Immature natural killer cell (primary cell): ENCODE measurements at regions not wholly inside any gene's neighbourhood (a gene's known extent, or its start where the extent isn't known, plus 50 kb on each side); places are given as distances from the start of the nearest gene placed in this dataset.

Source experiments
- DNase-seq, 3 donors: peaks; one replicate each; pipeline ENCODE4 v3.0.0; 2022; ENCODE audit warnings: mixed read lengths in 1 of 3
- H3K27ac Mint-ChIP-seq, 6 donors: one replicate each; pipeline ENCODE4 v1.8.0; 2020; ENCODE audit warnings: mixed read lengths in 6 of 6, mild to moderate bottlenecking in 5 of 6, inconsistent platforms in 4 of 6, moderate library complexity in 3 of 6
- H3K27me3 Mint-ChIP-seq, 3 donors: one replicate each; pipeline ENCODE4 v1.8.0; 2020 to 2021; ENCODE audit warnings: low read depth in 3 of 3, mild to moderate bottlenecking in 3 of 3, mixed read lengths in 3 of 3, moderate library complexity in 3 of 3, inconsistent platforms in 1 of 3
- H3K36me3 Mint-ChIP-seq, 3 donors: one replicate each; pipeline ENCODE4 v1.8.0; 2020; ENCODE audit warnings: mixed read lengths in 3 of 3, inconsistent platforms in 2 of 3, mild to moderate bottlenecking in 2 of 3
- H3K4me1 Mint-ChIP-seq, 2 donors: one replicate each; pipeline ENCODE4 v1.8.0; 2020; ENCODE audit warnings: inconsistent platforms in 2 of 2, mild to moderate bottlenecking in 2 of 2, mixed read lengths in 2 of 2, moderate library complexity in 1 of 2
- H3K4me3 Mint-ChIP-seq, 5 donors: one replicate each; pipeline ENCODE4 v1.8.0; 2020; ENCODE audit warnings: mild to moderate bottlenecking in 5 of 5, mixed read lengths in 5 of 5, inconsistent platforms in 3 of 5, moderate library complexity in 3 of 5
- H3K9me3 Mint-ChIP-seq, 6 donors: one replicate each; pipeline ENCODE4 v1.8.0; 2020; ENCODE audit warnings: mild to moderate bottlenecking in 6 of 6, mixed read lengths in 6 of 6, inconsistent platforms in 4 of 6, moderate library complexity in 3 of 6

DNA sequence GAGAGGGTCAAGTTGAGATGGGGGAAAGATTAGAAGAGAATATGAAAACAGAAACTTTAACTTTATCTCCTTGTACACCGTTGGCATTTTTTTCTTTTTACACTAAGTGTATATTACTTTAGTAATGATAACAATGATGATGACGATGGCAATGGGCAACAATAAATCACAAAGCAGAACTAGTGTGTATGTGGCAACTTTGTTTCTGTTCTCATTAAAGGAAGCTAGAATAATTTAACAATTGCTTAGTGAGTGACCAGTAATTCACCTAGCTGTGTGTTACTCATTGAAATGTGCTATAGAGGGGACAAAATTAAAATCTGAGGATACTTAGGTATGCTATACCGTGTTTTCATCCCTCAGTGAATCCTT, 318.5 kb upstream of the TBL1XR1 start:
- no peaks in the 10 kb centered on the region for H3K27me3 Mint-ChIP-seq
- no peaks in the 10 kb centered on the region for H3K4me1 Mint-ChIP-seq
- H3K4me3 Mint-ChIP-seq, result no peak overlapping the region
- H3K9me3 Mint-ChIP-seq, result no peaks in the 10 kb centered on the region
- DNase-seq, result no peak
- H3K27ac Mint-ChIP-seq, result no peak overlapping the region
- H3K36me3 Mint-ChIP-seq, result peaks cover 0 to 12% (median 0%) of the 10 kb centered on the region in 3 donors

DNA sequence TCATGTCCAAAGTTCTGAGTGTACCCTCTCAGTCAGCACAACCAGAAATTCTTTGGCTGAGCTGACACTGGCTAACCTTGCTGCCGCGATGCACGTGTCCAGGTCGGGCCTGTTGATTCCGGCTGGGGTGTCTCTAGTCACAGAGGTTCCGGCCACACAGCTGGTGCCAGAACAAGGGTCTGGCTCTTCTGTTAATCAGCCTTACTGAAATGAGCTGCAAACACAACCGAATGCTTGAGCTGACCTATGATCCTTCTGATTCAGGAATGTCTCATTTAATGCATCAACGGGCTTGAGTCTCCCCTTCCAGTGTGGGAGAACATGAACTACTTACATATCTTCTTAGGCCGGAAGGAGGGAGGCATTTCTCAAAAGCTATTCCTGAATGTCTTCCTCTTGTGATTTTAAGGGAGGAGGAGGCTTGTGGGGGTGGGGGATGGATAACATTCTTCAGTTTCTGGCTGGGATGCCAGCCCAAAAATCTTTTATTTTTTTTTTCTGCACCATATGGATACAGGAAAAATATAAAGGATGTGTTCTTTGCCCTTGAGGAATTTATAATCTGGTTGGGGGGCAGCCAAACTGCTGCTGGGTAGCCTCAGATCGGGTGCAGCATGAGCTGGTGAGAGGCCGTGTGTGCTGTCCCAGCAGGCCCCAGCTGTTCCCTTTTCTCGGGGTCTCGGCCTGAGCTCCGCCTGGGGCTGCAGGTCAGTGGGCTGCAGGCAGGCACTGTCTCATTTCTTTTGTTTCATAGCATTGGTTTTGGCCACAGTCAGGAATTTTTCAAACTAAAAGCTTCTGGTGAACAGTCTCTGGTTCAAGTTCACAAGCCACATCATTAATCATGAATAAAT, 319.1 kb upstream of the TBL1XR1 start:
- Mint-ChIP-seq H3K36me3 (peaks cover 0 to 12% (median 0%) of the 10 kb centered on the region in 3 donors), H3K4me1 (no peaks in the 10 kb centered on the region), H3K4me3 (no peak overlapping the region), H3K27ac (no peak overlapping the region), H3K27me3 (no peaks in the 10 kb centered on the region), H3K9me3 (no peaks in the 10 kb centered on the region)
- DNase-seq, result no peak

DNA sequence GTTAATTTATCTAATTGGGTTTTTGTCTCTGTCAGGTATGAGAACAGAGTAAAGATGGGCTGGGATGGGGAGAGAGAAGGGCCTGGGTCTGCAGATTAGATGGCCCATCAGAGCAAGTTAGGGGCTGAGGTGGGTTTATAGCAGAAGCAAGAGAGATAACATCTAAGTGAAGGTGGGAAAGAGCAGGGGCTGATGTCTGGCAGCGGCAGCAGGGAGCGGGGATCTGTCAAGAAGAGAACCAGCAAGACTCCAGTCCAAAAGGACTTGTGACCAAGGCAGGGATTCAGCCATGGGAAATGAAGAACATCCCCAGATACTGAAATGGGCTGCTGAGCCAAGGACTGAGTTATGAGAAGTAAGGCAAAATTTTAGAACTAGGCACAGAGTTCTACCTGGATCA, 320.6 kb upstream of the TBL1XR1 start:
- Mint-ChIP-seq H3K9me3 (no peaks in the 10 kb centered on the region), H3K27ac (no peak overlapping the region), H3K27me3 (no peaks in the 10 kb centered on the region), H3K4me1 (no peaks in the 10 kb centered on the region), H3K4me3 (no peak overlapping the region), H3K36me3 (peaks cover 0 to 9% (median 0%) of the 10 kb centered on the region in 3 donors)
- no peak for DNase-seq

DNA sequence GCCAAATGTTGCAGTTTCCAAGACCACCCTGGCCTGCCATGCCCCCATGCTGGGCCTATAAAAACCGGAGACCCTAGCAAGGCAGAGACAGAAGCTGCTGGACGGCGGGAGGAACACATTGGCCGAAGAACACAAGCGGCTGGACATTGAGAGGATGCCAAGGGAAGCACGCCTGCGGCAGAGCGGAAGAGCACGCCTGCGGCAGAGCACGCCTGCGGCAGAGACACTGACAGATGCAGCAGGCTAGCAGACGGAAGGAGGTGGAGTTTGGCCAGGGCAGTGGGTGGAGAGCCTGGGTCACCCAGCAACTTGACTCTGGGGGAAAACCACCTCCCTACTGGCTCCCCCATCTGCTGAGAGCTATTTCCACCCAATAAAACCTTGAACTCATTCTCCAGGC, 322.3 kb upstream of the TBL1XR1 start:
- H3K36me3 Mint-ChIP-seq, result peaks cover 0 to 7% (median 0%) of the 10 kb centered on the region in 3 donors
- no peak overlapping the region for H3K27ac Mint-ChIP-seq
- H3K9me3 Mint-ChIP-seq, result no peaks in the 10 kb centered on the region
- H3K27me3 Mint-ChIP-seq, result no peaks in the 10 kb centered on the region
- no peak overlapping the region for H3K4me3 Mint-ChIP-seq
- no peak for DNase-seq
- peaks cover 0 to 7% of the 10 kb centered on the region in 2 donors for H3K4me1 Mint-ChIP-seq

DNA sequence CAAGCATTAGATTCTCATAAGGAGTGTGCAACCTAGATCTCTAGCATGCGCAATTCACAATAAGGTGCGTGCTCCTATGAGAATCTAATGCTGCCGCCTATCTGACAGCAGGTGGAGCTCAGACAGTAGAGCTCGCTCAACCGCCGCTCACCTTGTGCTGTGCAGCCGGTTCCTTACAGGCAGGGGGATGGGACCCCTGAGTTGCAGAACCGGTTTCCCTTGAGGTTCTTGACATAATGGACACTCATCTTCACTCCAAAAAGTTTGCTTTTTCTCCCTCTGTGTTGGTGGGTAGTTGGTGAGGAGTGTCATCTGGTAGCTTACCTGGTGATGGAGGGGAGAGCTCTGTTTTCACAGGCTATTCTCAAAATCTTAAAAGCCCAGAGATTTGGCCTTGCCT, 324.0 kb upstream of the TBL1XR1 start:
- no peaks in the 10 kb centered on the region for H3K27me3 Mint-ChIP-seq
- H3K36me3 Mint-ChIP-seq, result peaks cover 0 to 7% (median 0%) of the 10 kb centered on the region in 3 donors
- DNase-seq, result no peak
- no peak overlapping the region for H3K4me3 Mint-ChIP-seq
- no peak overlapping the region for H3K27ac Mint-ChIP-seq
- no peaks in the 10 kb centered on the region for H3K9me3 Mint-ChIP-seq
- peaks cover 17 to 22% of the 10 kb centered on the region in 2 donors for H3K4me1 Mint-ChIP-seq

DNA sequence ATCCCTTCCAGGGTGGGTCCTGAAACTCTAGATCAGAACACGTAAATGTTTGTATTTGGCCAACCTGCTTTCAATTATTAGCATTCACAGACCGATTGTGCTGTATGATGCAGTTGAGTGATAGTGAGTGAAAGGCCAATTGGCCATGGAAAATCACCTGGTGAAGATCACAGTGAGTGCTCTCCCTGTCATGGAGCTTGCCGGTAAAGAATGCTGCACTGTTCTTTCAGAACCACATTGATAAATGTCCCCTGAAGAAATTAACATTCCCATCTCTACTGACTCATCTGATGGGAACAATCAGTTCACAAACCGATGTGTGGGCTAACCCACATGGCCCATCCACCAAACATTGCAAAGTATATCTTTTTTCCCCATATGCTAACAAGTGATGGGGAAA, 324.8 kb upstream of the TBL1XR1 start:
- Mint-ChIP-seq H3K4me3 (no peak overlapping the region), H3K27ac (peak overlapping the region in 1 of 6 donors; percentile 31), H3K36me3 (peaks cover 0 to 7% (median 0%) of the 10 kb centered on the region in 3 donors), H3K27me3 (no peaks in the 10 kb centered on the region), H3K9me3 (no peaks in the 10 kb centered on the region), H3K4me1 (peaks cover 19 to 24% of the 10 kb centered on the region in 2 donors)
- no peak for DNase-seq

DNA sequence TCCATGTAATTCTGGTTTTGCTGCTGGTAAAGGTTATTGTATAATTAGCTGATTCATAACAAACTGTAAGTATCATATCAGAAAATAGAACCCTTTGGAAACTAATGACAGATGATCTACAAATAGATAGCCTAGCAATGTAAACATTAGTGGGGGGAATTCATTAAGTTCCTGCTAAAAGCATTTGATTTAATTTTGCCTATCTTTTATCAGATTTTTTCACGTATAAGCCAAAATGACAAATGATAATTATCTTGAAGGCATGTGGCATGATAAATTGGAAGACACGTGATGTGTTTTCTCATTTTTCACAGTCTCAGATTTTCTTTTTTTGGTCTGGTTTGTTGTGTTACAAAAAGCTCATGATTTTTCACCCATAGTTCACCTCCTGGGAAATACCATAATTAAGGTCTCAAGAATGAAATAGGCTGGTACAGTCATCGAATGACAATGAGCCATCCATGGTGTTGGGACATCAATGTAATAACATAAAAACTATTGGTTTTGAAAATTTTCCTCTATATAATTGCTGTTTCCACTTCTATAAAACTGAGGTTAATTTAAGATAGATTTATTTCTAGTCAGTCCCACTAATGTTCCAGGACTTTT, 325.9 kb upstream of the TBL1XR1 start:
- H3K4me1 Mint-ChIP-seq, result peaks cover 21 to 25% of the 10 kb centered on the region in 2 donors
- H3K27ac Mint-ChIP-seq, result no peak overlapping the region
- H3K4me3 Mint-ChIP-seq, result no peak overlapping the region
- DNase-seq, result no peak
- no peaks in the 10 kb centered on the region for H3K9me3 Mint-ChIP-seq
- H3K36me3 Mint-ChIP-seq, result peaks cover 0 to 4% (median 0%) of the 10 kb centered on the region in 3 donors
- H3K27me3 Mint-ChIP-seq, result no peaks in the 10 kb centered on the region

DNA sequence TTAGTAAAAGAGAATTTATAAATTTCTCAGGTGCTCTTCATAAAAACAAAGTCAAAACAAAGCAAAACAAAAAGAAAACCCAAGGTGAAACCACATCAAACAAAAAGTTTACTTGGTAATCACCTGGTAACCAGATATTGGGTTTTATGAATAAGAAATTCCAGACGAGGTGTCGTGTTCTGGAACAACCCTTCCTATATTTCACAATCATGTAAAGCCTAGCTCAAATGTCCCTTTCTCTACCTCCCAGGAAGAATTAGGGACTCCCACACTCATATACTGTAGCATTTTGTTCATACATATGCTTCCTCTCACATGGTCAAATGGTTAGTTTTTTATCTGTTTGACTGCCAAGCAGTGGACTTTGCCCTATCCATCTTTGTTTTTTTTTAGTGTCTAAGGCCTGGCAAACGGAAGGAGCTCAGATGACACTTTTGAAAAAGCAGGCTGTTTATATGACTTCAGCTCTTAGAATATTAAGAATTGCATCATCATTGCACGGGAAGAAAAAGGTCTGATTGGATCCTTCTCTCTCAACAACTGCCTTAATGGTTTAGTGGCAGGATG, 326.7 kb upstream of the TBL1XR1 start:
- no peaks in the 10 kb centered on the region for H3K9me3 Mint-ChIP-seq
- H3K27me3 Mint-ChIP-seq, result no peaks in the 10 kb centered on the region
- no peak overlapping the region for H3K27ac Mint-ChIP-seq
- no peak for DNase-seq
- no peak overlapping the region for H3K4me3 Mint-ChIP-seq
- peaks cover 21 to 33% of the 10 kb centered on the region in 2 donors for H3K4me1 Mint-ChIP-seq
- peaks cover 0 to 4% (median 0%) of the 10 kb centered on the region in 3 donors for H3K36me3 Mint-ChIP-seq

DNA sequence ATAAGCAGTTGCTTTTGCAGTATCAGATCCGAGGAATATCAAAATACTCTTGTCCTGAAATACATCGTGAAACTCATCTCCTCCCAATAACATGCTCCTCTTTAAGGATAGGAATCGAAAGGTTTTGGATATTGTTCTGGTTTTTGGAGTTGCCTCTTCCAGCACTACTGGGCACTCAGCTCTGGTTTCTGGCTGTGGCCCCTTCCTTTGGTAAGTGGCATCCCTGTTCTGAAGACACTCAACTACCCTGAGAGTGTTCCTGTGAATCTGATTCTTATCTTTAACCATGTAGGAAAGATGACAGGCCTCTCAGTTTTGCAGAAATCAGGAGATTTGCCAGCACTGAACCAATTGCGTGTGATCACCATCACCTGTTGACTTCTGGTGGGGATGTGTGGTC, 327.5 kb upstream of the TBL1XR1 start:
- no peaks in the 10 kb centered on the region for H3K27me3 Mint-ChIP-seq
- no peak overlapping the region for H3K4me3 Mint-ChIP-seq
- no peaks in the 10 kb centered on the region for H3K36me3 Mint-ChIP-seq
- no peaks in the 10 kb centered on the region for H3K9me3 Mint-ChIP-seq
- no peak for DNase-seq
- H3K4me1 Mint-ChIP-seq, result peaks cover 21 to 36% of the 10 kb centered on the region in 2 donors
- peak overlapping the region in 1 of 6 donors; percentile 49 for H3K27ac Mint-ChIP-seq

DNA sequence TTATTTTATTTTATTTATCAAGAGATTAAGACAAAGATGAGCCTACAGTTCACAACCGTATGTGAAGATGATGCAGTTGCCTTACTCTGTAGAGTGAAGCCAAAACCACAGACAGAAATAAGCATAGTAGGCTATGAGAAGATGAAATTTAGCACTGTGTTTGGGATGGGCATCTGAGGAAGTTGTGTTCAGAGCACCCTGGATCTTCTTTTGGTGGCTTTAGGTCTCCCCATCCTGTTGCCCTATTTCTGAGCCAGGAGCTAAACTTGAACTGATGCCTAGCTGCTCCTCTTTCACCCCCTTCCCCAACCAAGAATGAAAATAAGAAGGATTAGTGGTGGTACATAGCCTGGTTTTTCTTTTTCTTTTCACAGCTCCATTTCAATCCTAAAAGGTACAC, 328.1 kb upstream of the TBL1XR1 start:
- Mint-ChIP-seq H3K36me3 (no peaks in the 10 kb centered on the region), H3K4me3 (no peak overlapping the region), H3K4me1 (peaks cover 21 to 36% of the 10 kb centered on the region in 2 donors), H3K9me3 (no peaks in the 10 kb centered on the region), H3K27ac (no peak overlapping the region), H3K27me3 (peaks cover 0 to under 1% (median 0%) of the 10 kb centered on the region in 3 donors)
- DNase-seq, result no peak

DNA sequence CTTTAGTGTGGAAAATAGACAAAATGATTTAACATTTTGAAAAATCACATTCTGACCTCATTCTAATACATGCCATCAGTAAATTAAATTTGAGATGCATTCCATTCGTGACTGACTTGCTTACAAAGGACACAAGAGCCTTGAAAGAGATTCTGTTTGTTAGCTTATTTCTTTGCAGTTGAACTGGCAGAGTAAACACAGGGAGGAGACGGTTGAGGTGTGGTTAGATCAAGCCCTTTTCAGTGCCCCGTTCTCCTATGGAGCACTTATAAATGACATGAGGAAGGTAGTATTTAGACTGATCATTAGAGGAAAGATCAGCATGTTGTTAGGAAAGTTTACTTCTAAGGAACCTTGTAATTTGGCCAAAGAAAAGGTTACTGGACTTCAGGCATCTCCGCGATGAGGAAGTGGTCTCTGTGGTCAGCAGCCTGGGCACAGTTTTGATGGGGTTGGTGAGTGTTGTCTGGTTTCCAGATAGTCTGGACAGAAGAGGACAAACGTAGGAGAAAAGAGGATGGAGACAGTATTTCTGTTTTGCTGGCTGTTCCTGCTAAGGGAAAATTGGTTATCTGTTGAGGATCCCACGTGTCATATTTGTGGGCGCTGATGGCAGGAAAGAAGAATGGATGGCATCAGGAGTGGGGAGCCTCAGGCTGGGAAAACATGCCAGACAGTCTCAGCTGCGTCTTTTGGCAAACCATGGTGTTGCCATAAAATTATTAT, 328.9 kb upstream of the TBL1XR1 start:
- peaks cover 21 to 36% of the 10 kb centered on the region in 2 donors for H3K4me1 Mint-ChIP-seq
- DNase-seq, result peak in 1 of 3 donors; percentile 3
- H3K4me3 Mint-ChIP-seq, result peak overlapping the region in 4 of 5 donors; percentile 0 to 40 (median 23)
- H3K27me3 Mint-ChIP-seq, result peaks cover 0 to 2% (median 0%) of the 10 kb centered on the region in 3 donors
- no peaks in the 10 kb centered on the region for H3K9me3 Mint-ChIP-seq
- no peaks in the 10 kb centered on the region for H3K36me3 Mint-ChIP-seq
- peak overlapping the region in 1 of 6 donors; percentile 84 for H3K27ac Mint-ChIP-seq

DNA sequence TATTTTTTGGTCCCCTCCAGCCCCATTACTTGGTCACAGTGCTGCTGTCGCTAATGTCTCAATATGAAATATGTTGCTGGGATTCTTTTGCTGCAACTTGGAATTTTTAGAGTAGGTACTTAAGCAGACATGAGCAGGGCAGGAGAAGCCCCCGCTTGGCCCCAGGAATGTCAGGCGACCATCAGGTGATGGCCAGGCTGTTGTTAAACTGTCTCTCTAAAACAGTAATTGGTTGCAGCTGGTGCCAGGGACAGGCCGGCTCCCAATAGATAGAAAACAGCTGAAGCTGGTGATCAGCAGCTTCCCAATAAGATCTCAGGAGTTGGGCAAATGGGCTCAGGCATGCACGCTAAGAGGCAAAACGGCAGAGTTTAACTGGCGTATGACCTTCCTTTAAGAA, 329.9 kb upstream of the TBL1XR1 start:
- no peaks in the 10 kb centered on the region for H3K36me3 Mint-ChIP-seq

DNA sequence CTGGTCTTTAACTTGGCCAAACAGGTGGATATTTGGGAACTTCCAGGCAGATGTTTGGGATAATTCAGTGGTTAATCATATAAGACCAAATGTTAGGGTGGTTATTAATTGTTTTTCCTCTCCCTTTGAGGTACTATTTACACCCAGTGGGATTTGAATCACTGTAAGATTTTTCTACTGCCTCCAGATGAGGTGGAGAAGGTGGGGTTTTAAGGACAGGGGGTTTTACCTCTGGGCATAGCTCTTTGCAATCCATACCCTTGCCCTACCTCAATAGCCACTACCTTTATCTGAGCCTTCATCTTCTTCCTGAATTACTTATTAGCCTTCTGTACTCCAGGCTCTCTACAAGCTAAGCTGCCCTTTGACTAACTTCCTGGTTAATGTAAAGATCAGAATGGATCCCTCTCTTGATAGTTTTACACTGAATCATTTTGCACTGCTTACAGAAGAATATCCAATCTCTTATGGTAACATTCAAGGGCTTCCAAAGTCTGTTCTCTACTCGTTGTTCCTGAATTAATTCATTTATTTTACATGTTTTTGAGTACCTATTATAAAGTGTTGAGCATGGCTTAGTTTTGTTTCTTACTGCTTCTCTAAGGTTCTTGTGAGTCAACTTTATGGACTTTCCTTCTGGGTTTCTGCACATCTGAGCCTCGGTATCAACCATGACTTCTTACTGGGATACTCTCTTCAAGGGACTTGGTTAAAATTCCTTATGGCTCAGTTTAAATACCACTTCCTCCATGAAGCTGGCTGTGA, 331.2 kb upstream of the TBL1XR1 start:
- H3K27me3 Mint-ChIP-seq, result peaks cover 0 to 2% (median 2%) of the 10 kb centered on the region in 3 donors
- DNase-seq, result no peak
- no peaks in the 10 kb centered on the region for H3K9me3 Mint-ChIP-seq
- H3K4me3 Mint-ChIP-seq, result no peak overlapping the region
- H3K27ac Mint-ChIP-seq, result peak overlapping the region in 2 of 6 donors; percentile 19 to 43
- H3K4me1 Mint-ChIP-seq, result peaks cover 21 to 36% of the 10 kb centered on the region in 2 donors
- no peaks in the 10 kb centered on the region for H3K36me3 Mint-ChIP-seq

More for the DNA sequence above, 329.9 kb upstream of the TBL1XR1 start:
- H3K4me1 Mint-ChIP-seq, result peaks cover 21 to 36% of the 10 kb centered on the region in 2 donors
- no peaks in the 10 kb centered on the region for H3K9me3 Mint-ChIP-seq
- peaks cover 0 to 2% (median 1%) of the 10 kb centered on the region in 3 donors for H3K27me3 Mint-ChIP-seq
- no peak for DNase-seq
- H3K4me3 Mint-ChIP-seq, result no peak overlapping the region
- H3K27ac Mint-ChIP-seq, result no peak overlapping the region
